ENCODE measurements at regions not wholly inside any gene's neighbourhood (a gene's known extent, or its start where the extent isn't known, plus 50 kb on each side); places are given as distances from the start of the nearest gene placed in this dataset.
A peak's percentile ranks its signal among the peaks of the same experiment; 100 is the strongest.

- no peak for FAIRE-seq
- no peak for DNase-seq (ENCODE audit: low spot score)
Measured at GRCh38 chr7:116310141-116310540, 99.8 kb downstream of the TES start.

GRCh38 chr7:116311259-116311658 lies 100.9 kb downstream of the TES start:
- DNase-seq (ENCODE audit: low spot score) (no peak), FAIRE-seq (no peak)

- DNase-seq (ENCODE audit: low spot score): no peak
Measured at GRCh38 chr7:116311816-116312471, 101.6 kb downstream of the TES start.

GRCh38 chr7:116315293-116315692 lies 105.0 kb downstream of the TES start:
- DNase-seq (ENCODE audit: low spot score) (peak; percentile 93), FAIRE-seq (peak; percentile 88)

More at GRCh38 chr7:116311816-116312471, 101.6 kb downstream of the TES start:
- FAIRE-seq: no peak

GRCh38 chr7:116315803-116316202 lies 105.5 kb downstream of the TES start:
- FAIRE-seq: no peak

GRCh38 chr7:116316838-116317628 lies 106.7 kb downstream of the TES start:
- peak; percentile 99 for FAIRE-seq

More at GRCh38 chr7:116315803-116316202, 105.5 kb downstream of the TES start:
- DNase-seq (ENCODE audit: low spot score): no peak

GRCh38 chr7:116317907-116318306 lies 107.6 kb downstream of the TES start:
- no peak for DNase-seq (ENCODE audit: low spot score)
- peak; percentile 81 for FAIRE-seq

More at GRCh38 chr7:116316838-116317628, 106.7 kb downstream of the TES start:
- peak; percentile 100 for DNase-seq (ENCODE audit: low spot score)

- no peak for FAIRE-seq
- DNase-seq (ENCODE audit: low spot score): no peak
Measured at GRCh38 chr7:116322541-116322940, 112.2 kb downstream of the TES start.

- no peak for DNase-seq (ENCODE audit: low spot score)
- no peak for FAIRE-seq
Measured at GRCh38 chr7:116324582-116324981, 114.2 kb downstream of the TES start.

- DNase-seq (ENCODE audit: low spot score) (no peak), FAIRE-seq (no peak)
Measured at GRCh38 chr7:116325517-116325916, 115.2 kb downstream of the TES start.

GRCh38 chr7:116327135-116327534 lies 116.8 kb downstream of the TES start:
- FAIRE-seq: no peak
- DNase-seq (ENCODE audit: low spot score): no peak

- peak; percentile 84 for FAIRE-seq
- DNase-seq (ENCODE audit: low spot score): peak; percentile 91
Measured at GRCh38 chr7:116327752-116328151, 117.4 kb downstream of the TES start.

GRCh38 chr7:116328161-116328560 lies 117.8 kb downstream of the TES start:
- no peak for DNase-seq (ENCODE audit: low spot score)

GRCh38 chr7:116329686-116330503 lies 119.6 kb downstream of the TES start:
- DNase-seq (ENCODE audit: low spot score) (no peak), FAIRE-seq (no peak)

More at GRCh38 chr7:116328161-116328560, 117.8 kb downstream of the TES start:
- peak; percentile 28 for FAIRE-seq

- FAIRE-seq: no peak
- no peak for DNase-seq (ENCODE audit: low spot score)
Measured at GRCh38 chr7:116331020-116331419, 120.7 kb downstream of the TES start.

- no peak for FAIRE-seq
Measured at GRCh38 chr7:116332766-116333165, 122.4 kb downstream of the TES start.

GRCh38 chr7:116334555-116334954 lies 124.2 kb downstream of the TES start:
- no peak for FAIRE-seq
- DNase-seq (ENCODE audit: low spot score): no peak

More at GRCh38 chr7:116332766-116333165, 122.4 kb downstream of the TES start:
- DNase-seq (ENCODE audit: low spot score): no peak

- no peak for FAIRE-seq
Measured at GRCh38 chr7:116337018-116337417, 126.7 kb downstream of the TES start.

GRCh38 chr7:116337800-116338199 lies 127.5 kb downstream of the TES start:
- no peak for FAIRE-seq

More at GRCh38 chr7:116337018-116337417, 126.7 kb downstream of the TES start:
- no peak for DNase-seq (ENCODE audit: low spot score)

GRCh38 chr7:116339564-116339963 lies 129.2 kb downstream of the TES start:
- FAIRE-seq: peak; percentile 54

More at GRCh38 chr7:116337800-116338199, 127.5 kb downstream of the TES start:
- no peak for DNase-seq (ENCODE audit: low spot score)

GRCh38 chr7:116340201-116340847 lies 130.0 kb downstream of the TES start:
- peak; percentile 38 for DNase-seq (ENCODE audit: low spot score)
- FAIRE-seq: peak; percentile 63

More at GRCh38 chr7:116339564-116339963, 129.2 kb downstream of the TES start:
- no peak for DNase-seq (ENCODE audit: low spot score)
